Dermis blood vessel endothelial cell (primary cell): ENCODE measurements at regions not wholly inside any gene's neighbourhood (a gene's known extent, or its start where the extent isn't known, plus 50 kb on each side); places are given as distances from the start of the nearest gene placed in this dataset.
"Not testable (repeated sequence)": the region's sequence is repeated elsewhere in the genome, so short reads cannot be mapped to it uniquely, and the experiment has no call there.

ENCODE experiments used
- DNase-seq: peaks from one replicate; pipeline ENCODE4 v3.0.0; 2010

- no peak for DNase-seq
Observed at GRCh38 chr10:108399465-108399864, 1235.0 kb upstream of the SORCS1 start.

- no peak for DNase-seq
Observed at GRCh38 chr10:108393089-108393488, 1228.6 kb upstream of the SORCS1 start.

- DNase-seq: no peak
Observed at GRCh38 chr10:108392286-108392685, 1227.8 kb upstream of the SORCS1 start.

GRCh38 chr10:108388706-108389105, 1224.2 kb upstream of the SORCS1 start:
- DNase-seq: no peak

GRCh38 chr10:108385963-108386362, 1221.5 kb upstream of the SORCS1 start:
- DNase-seq: no peak

GRCh38 chr10:108384378-108384777, 1219.9 kb upstream of the SORCS1 start:
- no peak for DNase-seq

GRCh38 chr10:108378779-108379178, 1214.3 kb upstream of the SORCS1 start:
- no peak for DNase-seq

- no peak for DNase-seq
Observed at GRCh38 chr10:108375691-108376090, 1211.2 kb upstream of the SORCS1 start.

GRCh38 chr10:108374991-108375390, 1210.5 kb upstream of the SORCS1 start:
- DNase-seq: no peak

- no peak for DNase-seq
Observed at GRCh38 chr10:108365541-108365940, 1201.0 kb upstream of the SORCS1 start.

- no peak for DNase-seq
Observed at GRCh38 chr10:108363576-108363975, 1199.1 kb upstream of the SORCS1 start.

GRCh38 chr10:108362961-108363360, 1198.5 kb upstream of the SORCS1 start:
- no peak for DNase-seq

- DNase-seq: no peak
Observed at GRCh38 chr10:108362296-108362695, 1197.8 kb upstream of the SORCS1 start.

- no peak for DNase-seq
Observed at GRCh38 chr10:108360187-108360586, 1195.7 kb upstream of the SORCS1 start.

- peak; percentile 49 for DNase-seq
Observed at GRCh38 chr10:108358912-108359311, 1194.4 kb upstream of the SORCS1 start.

GRCh38 chr10:108352771-108353170, 1188.3 kb upstream of the SORCS1 start:
- DNase-seq: no peak

- DNase-seq: no peak
Observed at GRCh38 chr10:108348215-108348614, 1183.7 kb upstream of the SORCS1 start.

- DNase-seq: no peak
Observed at GRCh38 chr10:108346066-108346465, 1181.6 kb upstream of the SORCS1 start.

- DNase-seq: no peak
Observed at GRCh38 chr10:108338146-108338545, 1173.6 kb upstream of the SORCS1 start.

- DNase-seq: no peak
Observed at GRCh38 chr10:108336836-108337235, 1172.3 kb upstream of the SORCS1 start.

GRCh38 chr10:108327706-108328105, 1163.2 kb upstream of the SORCS1 start:
- DNase-seq: no peak

- no peak for DNase-seq
Observed at GRCh38 chr10:108323274-108323798, 1158.8 kb upstream of the SORCS1 start.

GRCh38 chr10:108319434-108320222, 1155.1 kb upstream of the SORCS1 start:
- DNase-seq: no peak

- not testable (repeated sequence) for DNase-seq
Observed at GRCh38 chr10:108315636-108316035, 1151.1 kb upstream of the SORCS1 start.

- DNase-seq: no peak
Observed at GRCh38 chr10:108307925-108308312, 1143.4 kb upstream of the SORCS1 start.
